MM.1S (cell line): ENCODE measurements at regions not wholly inside any gene's neighbourhood (a gene's known extent, or its start where the extent isn't known, plus 50 kb on each side); places are given as distances from the start of the nearest gene placed in this dataset.

Experiments used
- CTCF ChIP-seq: fragments of 300-600 bp; sonication (generic); IDR thresholded peaks from 2 replicates; pipeline ENCODE4 v1.5.1; 2016; ENCODE audit warnings: antibody characterized with exemption, low read length, mixed read lengths
- EZH2 ChIP-seq: fragments of 300-600 bp; sonication (generic); optimal IDR thresholded peaks from 2 replicates; pipeline ENCODE3; 2017; ENCODE audit warnings: low read depth, mild to moderate bottlenecking, antibody characterized with exemption, low read length, mixed read lengths
- EZH2phosphoT487 ChIP-seq: fragments of 300-600 bp; sonication (generic); IDR thresholded peaks from 2 replicates; pipeline ENCODE4 v1.6.1; 2018; ENCODE audit warnings: antibody characterized with exemption, low read length

GRCh38 chr1:75986478-75986877, 54.3 kb upstream of the ASB17 start:
- TF ChIP-seq CTCF: no peak
- no peak for TF ChIP-seq EZH2
- TF ChIP-seq EZH2phosphoT487: no peak
